ENCODE measurements at regions not wholly inside any gene's neighbourhood (a gene's known extent, or its start where the extent isn't known, plus 50 kb on each side); places are given as distances from the start of the nearest gene placed in this dataset.

GRCh38 chr10:117720931-117721835 lies 178.6 kb downstream of the EMX2 start:
- DNase-seq: no peak

- DNase-seq: no peak
Observed at GRCh38 chr10:117721873-117722272, 179.3 kb downstream of the EMX2 start.

GRCh38 chr10:117723343-117723742 lies 180.8 kb downstream of the EMX2 start:
- DNase-seq: no peak

- DNase-seq: no peak
Observed at GRCh38 chr10:117725993-117726392, 183.4 kb downstream of the EMX2 start.

GRCh38 chr10:117726596-117727295 lies 184.2 kb downstream of the EMX2 start:
- DNase-seq: no peak

GRCh38 chr10:117727421-117727820 lies 184.9 kb downstream of the EMX2 start:
- DNase-seq: no peak

- DNase-seq: no peak
Observed at GRCh38 chr10:117728087-117728486, 185.5 kb downstream of the EMX2 start.

- DNase-seq: no peak
Observed at GRCh38 chr10:117729156-117729555, 186.6 kb downstream of the EMX2 start.

GRCh38 chr10:117731121-117731791 lies 188.7 kb downstream of the EMX2 start:
- DNase-seq: no peak

- DNase-seq: no peak
Observed at GRCh38 chr10:117734731-117735405, 192.3 kb downstream of the EMX2 start.

- no peak for DNase-seq
Observed at GRCh38 chr10:117736655-117737054, 194.1 kb downstream of the EMX2 start.

- no peak for DNase-seq
Observed at GRCh38 chr10:117740088-117740487, 197.5 kb downstream of the EMX2 start.

- DNase-seq: no peak
Observed at GRCh38 chr10:117740691-117741222, 198.2 kb downstream of the EMX2 start.

GRCh38 chr10:117741524-117741923 lies 199.0 kb downstream of the EMX2 start:
- DNase-seq: no peak

GRCh38 chr10:117743509-117743908 lies 201.0 kb downstream of the EMX2 start:
- DNase-seq: no peak

GRCh38 chr10:117745301-117745700 lies 202.8 kb downstream of the EMX2 start:
- DNase-seq: no peak

- no peak for DNase-seq
Observed at GRCh38 chr10:117746541-117747448, 204.2 kb downstream of the EMX2 start.

GRCh38 chr10:117747636-117748035 lies 205.1 kb downstream of the EMX2 start:
- DNase-seq: no peak

GRCh38 chr10:117748058-117748457 lies 205.5 kb downstream of the EMX2 start:
- DNase-seq: no peak

GRCh38 chr10:117750616-117751015 lies 208.1 kb downstream of the EMX2 start:
- DNase-seq: no peak

GRCh38 chr10:117751259-117751658 lies 208.7 kb downstream of the EMX2 start:
- DNase-seq: no peak

GRCh38 chr10:117752103-117752502 lies 209.6 kb downstream of the EMX2 start:
- DNase-seq: no peak

Data from activated T-cell treated with anti-CD3 and anti-CD28 coated beads, Interleukin-2, amount 50 U/mL, for 48 hours (primary cell).